ENCODE measurements at regions not wholly inside any gene's neighbourhood (a gene's known extent, or its start where the extent isn't known, plus 50 kb on each side); places are given as distances from the start of the nearest gene placed in this dataset.

DNA sequence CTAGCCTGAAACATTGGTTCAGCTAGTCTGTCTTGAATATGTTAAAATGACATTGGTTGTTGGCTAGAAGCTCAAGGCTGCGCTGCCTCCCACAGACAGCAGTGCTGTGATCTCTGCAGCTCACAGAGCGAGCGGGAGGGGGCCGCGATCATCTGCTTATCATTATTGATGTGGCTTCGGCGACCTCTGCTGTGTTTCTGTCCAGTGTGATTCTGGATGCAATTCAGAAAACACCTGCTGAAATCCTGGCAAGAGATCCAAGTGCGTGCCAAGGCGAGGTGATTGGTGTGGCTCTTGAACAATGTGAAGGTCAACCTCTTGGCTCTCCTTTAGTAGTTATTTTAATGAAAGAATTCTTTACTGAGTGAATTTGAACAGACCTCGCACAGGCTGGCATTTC, 142.3 kb upstream of the SASH1 start:
- peaks cover 5% of the 10 kb centered on the region for H3K9me3 Mint-ChIP-seq (ENCODE audit: unreplicated experiment)
- FAIRE-seq (no peak), DNase-seq (ENCODE audit: low read depth) (no peak)
- no peaks in the 10 kb centered on the region for H3K4me1 ChIP-seq (ENCODE audit: insufficient read depth, low read length)
- H3K27me3 ChIP-seq (ENCODE audit: insufficient read depth, low read length): no peaks in the 10 kb centered on the region
- H3K27ac Mint-ChIP-seq (ENCODE audit: unreplicated experiment): no peak overlapping the region
- H3K9me3 ChIP-seq (ENCODE audit: insufficient read depth, low read depth, low read length): no peaks in the 10 kb centered on the region
- H3K79me2 ChIP-seq (ENCODE audit: insufficient read depth, low read length): no peaks in the 10 kb centered on the region
- TF ChIP-seq, protein P1, sequence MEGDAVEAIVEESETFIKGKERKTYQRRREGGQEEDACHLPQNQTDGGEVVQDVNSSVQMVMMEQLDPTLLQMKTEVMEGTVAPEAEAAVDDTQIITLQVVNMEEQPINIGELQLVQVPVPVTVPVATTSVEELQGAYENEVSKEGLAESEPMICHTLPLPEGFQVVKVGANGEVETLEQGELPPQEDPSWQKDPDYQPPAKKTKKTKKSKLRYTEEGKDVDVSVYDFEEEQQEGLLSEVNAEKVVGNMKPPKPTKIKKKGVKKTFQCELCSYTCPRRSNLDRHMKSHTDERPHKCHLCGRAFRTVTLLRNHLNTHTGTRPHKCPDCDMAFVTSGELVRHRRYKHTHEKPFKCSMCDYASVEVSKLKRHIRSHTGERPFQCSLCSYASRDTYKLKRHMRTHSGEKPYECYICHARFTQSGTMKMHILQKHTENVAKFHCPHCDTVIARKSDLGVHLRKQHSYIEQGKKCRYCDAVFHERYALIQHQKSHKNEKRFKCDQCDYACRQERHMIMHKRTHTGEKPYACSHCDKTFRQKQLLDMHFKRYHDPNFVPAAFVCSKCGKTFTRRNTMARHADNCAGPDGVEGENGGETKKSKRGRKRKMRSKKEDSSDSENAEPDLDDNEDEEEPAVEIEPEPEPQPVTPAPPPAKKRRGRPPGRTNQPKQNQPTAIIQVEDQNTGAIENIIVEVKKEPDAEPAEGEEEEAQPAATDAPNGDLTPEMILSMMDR (IDR thresholded peaks at IDR 0.05; ENCODE audit: insufficient read depth, low read depth, low read length): no peak
- TF ChIP-seq EZH2 (IDR thresholded peaks at IDR 0.05; ENCODE audit: insufficient read depth, low read length): no peak
- H3K36me3 ChIP-seq (ENCODE audit: insufficient read depth, low read length): no peaks in the 10 kb centered on the region
- H3K27me3 Mint-ChIP-seq (ENCODE audit: low read depth, unreplicated experiment): peaks cover 17% of the 10 kb centered on the region
- H3K4me2 ChIP-seq (ENCODE audit: low read length): peak overlapping the region; percentile 53
- H3K4me3 ChIP-seq (ENCODE audit: insufficient read depth, low read depth, low read length): no peak overlapping the region
- no peak overlapping the region for H3K27ac ChIP-seq (ENCODE audit: low read depth, low read length)
- H3K4me1 Mint-ChIP-seq (ENCODE audit: low read depth, unreplicated experiment): peaks cover 2% of the 10 kb centered on the region
- H3K9ac ChIP-seq (ENCODE audit: low read length): no peak overlapping the region
- no peaks in the 10 kb centered on the region for H4K20me1 ChIP-seq (ENCODE audit: insufficient read depth, low read length)
- H3K36me3 Mint-ChIP-seq (ENCODE audit: low read depth, unreplicated experiment): no peaks in the 10 kb centered on the region
- no peak overlapping the region for H3K4me3 Mint-ChIP-seq (ENCODE audit: unreplicated experiment)
- H2AFZ ChIP-seq (ENCODE audit: low read depth, low read length): no peak overlapping the region

DNA sequence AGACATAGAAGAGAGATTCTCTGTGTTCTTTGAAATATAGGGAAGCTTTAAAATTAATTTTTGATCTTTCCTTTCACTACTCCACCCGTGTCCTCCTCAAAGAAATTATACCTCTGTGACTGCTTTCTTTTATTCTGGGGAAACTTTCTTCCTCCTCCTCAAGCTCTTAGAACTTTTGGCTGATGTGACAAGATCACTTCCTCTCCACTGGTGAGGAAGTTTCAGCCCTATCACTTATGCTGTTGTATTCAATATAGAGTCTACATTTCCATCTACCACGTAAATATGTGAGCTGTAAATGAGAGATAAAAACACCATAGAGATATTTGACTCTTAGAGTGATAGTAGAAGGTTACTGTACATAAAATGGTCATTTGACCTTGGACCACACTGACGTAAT, 141.9 kb upstream of the SASH1 start:
- Histone ChIP-seq H3K27me3 (ENCODE audit: insufficient read depth, low read length) (no peaks in the 10 kb centered on the region), H3K9me3 (ENCODE audit: insufficient read depth, low read depth, low read length) (no peaks in the 10 kb centered on the region), H3K36me3 (ENCODE audit: insufficient read depth, low read length) (no peaks in the 10 kb centered on the region), H3K4me2 (ENCODE audit: low read length) (no peak overlapping the region), H3K4me1 (ENCODE audit: insufficient read depth, low read length) (no peaks in the 10 kb centered on the region), H3K4me3 (ENCODE audit: insufficient read depth, low read depth, low read length) (no peak overlapping the region), H4K20me1 (ENCODE audit: insufficient read depth, low read length) (no peaks in the 10 kb centered on the region), H3K27ac (ENCODE audit: low read depth, low read length) (no peak overlapping the region), H3K79me2 (ENCODE audit: insufficient read depth, low read length) (no peaks in the 10 kb centered on the region), H3K9ac (ENCODE audit: low read length) (no peak overlapping the region), H2AFZ (ENCODE audit: low read depth, low read length) (no peak overlapping the region)
- H3K9me3 Mint-ChIP-seq (ENCODE audit: unreplicated experiment): peaks cover 5% of the 10 kb centered on the region
- no peak overlapping the region for H3K4me3 Mint-ChIP-seq (ENCODE audit: unreplicated experiment)
- TF ChIP-seq EZH2 (IDR thresholded peaks at IDR 0.05; ENCODE audit: insufficient read depth, low read length): no peak
- FAIRE-seq (no peak), DNase-seq (ENCODE audit: low read depth) (no peak)
- peaks cover 17% of the 10 kb centered on the region for H3K27me3 Mint-ChIP-seq (ENCODE audit: low read depth, unreplicated experiment)
- H3K36me3 Mint-ChIP-seq (ENCODE audit: low read depth, unreplicated experiment): no peaks in the 10 kb centered on the region
- no peak overlapping the region for H3K27ac Mint-ChIP-seq (ENCODE audit: unreplicated experiment)
- peaks cover 2% of the 10 kb centered on the region for H3K4me1 Mint-ChIP-seq (ENCODE audit: low read depth, unreplicated experiment)

DNA sequence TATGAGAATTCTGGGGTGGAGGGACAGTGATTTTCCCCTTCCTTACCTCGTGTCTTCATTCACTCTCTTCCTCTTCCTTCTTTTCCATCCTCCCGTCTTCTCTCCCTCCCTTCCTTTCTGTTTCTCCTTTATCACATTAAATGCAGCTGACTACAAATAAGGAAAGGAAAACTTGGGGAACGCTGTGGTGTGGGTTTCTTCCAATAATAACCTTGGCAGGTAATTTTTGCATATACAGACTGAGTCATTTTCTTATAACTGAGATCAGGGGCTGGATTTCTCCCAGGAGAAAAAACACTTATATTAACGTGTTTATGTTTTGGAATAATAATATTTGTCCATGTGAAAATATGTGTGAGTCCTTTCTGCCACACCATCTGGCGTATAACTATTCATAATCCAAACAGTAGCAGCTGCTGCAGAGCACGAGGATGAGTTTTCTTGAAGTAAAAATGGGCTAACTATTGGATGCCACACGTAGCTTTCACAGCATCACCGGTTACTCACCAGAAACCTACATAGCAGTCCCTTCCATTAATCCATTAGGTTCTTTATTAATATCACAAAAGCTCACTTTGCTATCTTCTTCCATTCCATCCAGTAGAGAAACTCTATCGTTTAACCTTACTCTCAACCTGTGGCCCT, 139.2 kb upstream of the SASH1 start:
- Mint-ChIP-seq H3K9me3 (ENCODE audit: unreplicated experiment) (peaks cover 1% of the 10 kb centered on the region), H3K4me1 (ENCODE audit: low read depth, unreplicated experiment) (peaks cover 2% of the 10 kb centered on the region), H3K4me3 (ENCODE audit: unreplicated experiment) (no peak overlapping the region), H3K27me3 (ENCODE audit: low read depth, unreplicated experiment) (peaks cover 12% of the 10 kb centered on the region), H3K27ac (ENCODE audit: unreplicated experiment) (no peak overlapping the region), H3K36me3 (ENCODE audit: low read depth, unreplicated experiment) (no peaks in the 10 kb centered on the region)
- Histone ChIP-seq H2AFZ (ENCODE audit: low read depth, low read length) (no peak overlapping the region), H3K9me3 (ENCODE audit: insufficient read depth, low read depth, low read length) (no peaks in the 10 kb centered on the region), H3K27me3 (ENCODE audit: insufficient read depth, low read length) (no peaks in the 10 kb centered on the region), H3K4me2 (ENCODE audit: low read length) (peak overlapping the region; percentile 49), H3K4me1 (ENCODE audit: insufficient read depth, low read length) (no peaks in the 10 kb centered on the region), H3K79me2 (ENCODE audit: insufficient read depth, low read length) (no peaks in the 10 kb centered on the region), H3K36me3 (ENCODE audit: insufficient read depth, low read length) (no peaks in the 10 kb centered on the region), H4K20me1 (ENCODE audit: insufficient read depth, low read length) (no peaks in the 10 kb centered on the region), H3K9ac (ENCODE audit: low read length) (peak overlapping the region; percentile 27), H3K4me3 (ENCODE audit: insufficient read depth, low read depth, low read length) (no peak overlapping the region), H3K27ac (ENCODE audit: low read depth, low read length) (peak overlapping the region; percentile 11)
- FAIRE-seq (no peak), DNase-seq (ENCODE audit: low read depth) (peak; percentile 93)
- TF ChIP-seq, protein P1 (IDR thresholded peaks at IDR 0.05; ENCODE audit: insufficient read depth, low read depth, low read length): no peak
- TF ChIP-seq EZH2 (IDR thresholded peaks at IDR 0.05; ENCODE audit: insufficient read depth, low read length): no peak

Measured in astrocyte (in vitro differentiated cells and primary cell).